WTC11 (cell line): ENCODE measurements at regions not wholly inside any gene's neighbourhood (a gene's known extent, or its start where the extent isn't known, plus 50 kb on each side); places are given as distances from the start of the nearest gene placed in this dataset.

Source experiments
- CREM ChIP-seq: sonication (generic); formaldehyde crosslinking; IDR thresholded peaks from 2 replicates; pipeline ENCODE4 v1.8.1; 2022; ENCODE audit warnings: mild to moderate bottlenecking, missing genetic modification reagents, moderate library complexity
- ESRRA ChIP-seq: sonication (generic); formaldehyde crosslinking; IDR thresholded peaks from 2 replicates; pipeline ENCODE4 v1.8.1; 2022; ENCODE audit warnings: mild to moderate bottlenecking, missing genetic modification reagents, borderline replicate concordance
- FOXK1 ChIP-seq: sonication (generic); formaldehyde crosslinking; IDR thresholded peaks from 2 replicates; pipeline ENCODE4 v1.8.0; 2022; ENCODE audit warnings: mild to moderate bottlenecking, moderate library complexity, missing genetic modification reagents
- OVOL2 ChIP-seq: fragments of 250-450 bp; sonication (Bioruptor Pico); IDR thresholded peaks from 2 replicates; pipeline ENCODE4 v1.9.0; 2021; ENCODE audit warnings: mild to moderate bottlenecking, borderline replicate concordance
- ZBTB21 ChIP-seq: sonication (generic); formaldehyde crosslinking; IDR thresholded peaks from 2 replicates; pipeline ENCODE4 v1.8.1; 2023; ENCODE audit warnings: mild to moderate bottlenecking, missing genetic modification reagents, borderline replicate concordance
- TF ChIP-seq, protein P1 (sequence below): fragments of 200-600 bp; IDR thresholded peaks from 2 replicates; pipeline ENCODE4 v1.8.0; 2022; ENCODE audit warnings: antibody characterized with exemption
- TF ChIP-seq, protein P2 (sequence below): sonication (generic); formaldehyde crosslinking; IDR thresholded peaks from 2 replicates; pipeline ENCODE4 v1.8.1; 2022; ENCODE audit warnings: low read depth, mild to moderate bottlenecking, moderate library complexity, missing genetic modification reagents, borderline replicate concordance

DNA sequence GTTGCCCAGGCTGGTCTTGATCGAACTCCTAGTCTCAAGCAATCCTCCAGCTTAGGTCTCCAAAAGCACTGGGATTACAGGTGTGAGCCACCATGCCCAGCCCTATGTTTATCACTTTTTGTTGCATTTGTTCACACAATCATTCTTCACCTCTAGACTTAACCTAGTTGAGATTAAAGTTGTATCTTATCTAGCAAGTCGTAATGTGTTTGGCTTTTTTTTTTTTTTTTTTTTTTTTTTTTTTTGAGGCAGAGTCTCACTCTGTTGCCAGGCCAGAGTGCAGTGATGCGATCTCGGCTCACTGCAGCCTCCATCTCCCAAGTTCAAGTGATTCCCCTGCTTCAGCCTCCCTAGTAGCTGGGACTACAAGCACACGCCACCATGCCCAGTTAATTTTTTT, 90.2 kb upstream of the C9orf72 start:
- TF ChIP-seq, protein P1, sequence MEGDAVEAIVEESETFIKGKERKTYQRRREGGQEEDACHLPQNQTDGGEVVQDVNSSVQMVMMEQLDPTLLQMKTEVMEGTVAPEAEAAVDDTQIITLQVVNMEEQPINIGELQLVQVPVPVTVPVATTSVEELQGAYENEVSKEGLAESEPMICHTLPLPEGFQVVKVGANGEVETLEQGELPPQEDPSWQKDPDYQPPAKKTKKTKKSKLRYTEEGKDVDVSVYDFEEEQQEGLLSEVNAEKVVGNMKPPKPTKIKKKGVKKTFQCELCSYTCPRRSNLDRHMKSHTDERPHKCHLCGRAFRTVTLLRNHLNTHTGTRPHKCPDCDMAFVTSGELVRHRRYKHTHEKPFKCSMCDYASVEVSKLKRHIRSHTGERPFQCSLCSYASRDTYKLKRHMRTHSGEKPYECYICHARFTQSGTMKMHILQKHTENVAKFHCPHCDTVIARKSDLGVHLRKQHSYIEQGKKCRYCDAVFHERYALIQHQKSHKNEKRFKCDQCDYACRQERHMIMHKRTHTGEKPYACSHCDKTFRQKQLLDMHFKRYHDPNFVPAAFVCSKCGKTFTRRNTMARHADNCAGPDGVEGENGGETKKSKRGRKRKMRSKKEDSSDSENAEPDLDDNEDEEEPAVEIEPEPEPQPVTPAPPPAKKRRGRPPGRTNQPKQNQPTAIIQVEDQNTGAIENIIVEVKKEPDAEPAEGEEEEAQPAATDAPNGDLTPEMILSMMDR: no peak
- no peak for TF ChIP-seq FOXK1 (CRISPR knock-in tag)
- TF ChIP-seq CREM: no peak
- TF ChIP-seq ZBTB21 (CRISPR knock-in tag): no peak
- TF ChIP-seq ESRRA (CRISPR knock-in tag): no peak
- TF ChIP-seq, protein P2, sequence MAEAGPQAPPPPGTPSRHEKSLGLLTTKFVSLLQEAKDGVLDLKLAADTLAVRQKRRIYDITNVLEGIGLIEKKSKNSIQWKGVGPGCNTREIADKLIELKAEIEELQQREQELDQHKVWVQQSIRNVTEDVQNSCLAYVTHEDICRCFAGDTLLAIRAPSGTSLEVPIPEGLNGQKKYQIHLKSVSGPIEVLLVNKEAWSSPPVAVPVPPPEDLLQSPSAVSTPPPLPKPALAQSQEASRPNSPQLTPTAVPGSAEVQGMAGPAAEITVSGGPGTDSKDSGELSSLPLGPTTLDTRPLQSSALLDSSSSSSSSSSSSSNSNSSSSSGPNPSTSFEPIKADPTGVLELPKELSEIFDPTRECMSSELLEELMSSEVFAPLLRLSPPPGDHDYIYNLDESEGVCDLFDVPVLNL (CRISPR knock-in tag): no peak
- no peak for TF ChIP-seq OVOL2 (CRISPR knock-in tag)
